ENCODE measurements at regions not wholly inside any gene's neighbourhood (a gene's known extent, or its start where the extent isn't known, plus 50 kb on each side); places are given as distances from the start of the nearest gene placed in this dataset.

GRCh38 chr2:15761056-15761455, 169.4 kb downstream of the DDX1 start:
- no peaks in the 10 kb centered on the region for H3K27me3 Mint-ChIP-seq (ENCODE audit: low read depth in 2 of 2)
- no peaks in the 10 kb centered on the region for H3K36me3 ChIP-seq (ENCODE audit: control insufficient read depth, insufficient read depth, low read length)
- WGBS (ENCODE audit: insufficient coverage), result 61% methylated on average over 6 of the region's 6 CpGs
- H3K27ac ChIP-seq (ENCODE audit: low read length), result no peak overlapping the region
- H3K27me3 ChIP-seq (ENCODE audit: control insufficient read depth, insufficient read depth, low read length), result no peaks in the 10 kb centered on the region
- no peak overlapping the region for H3K4me3 ChIP-seq (ENCODE audit: low read length)
- DNase-seq, result no peak
- H3K9me3 Mint-ChIP-seq, result no peaks in the 10 kb centered on the region
- H3K4me1 ChIP-seq (ENCODE audit: control insufficient read depth, insufficient read depth, low read length), result no peaks in the 10 kb centered on the region
- H3K4me1 Mint-ChIP-seq, result no peaks in the 10 kb centered on the region
- intact Hi-C loops (cut with micrococcal nuclease), result no loop called here
- TF ChIP-seq CTCF (IDR thresholded peaks at IDR 0.05), result no peak
- no peak for ATAC-seq
- H3K4me3 Mint-ChIP-seq, result no peak overlapping the region
- no peaks in the 10 kb centered on the region for H3K36me3 Mint-ChIP-seq
- no peaks in the 10 kb centered on the region for H3K9me3 ChIP-seq (ENCODE audit: control insufficient read depth, insufficient read depth, low read length)
- H3K27ac Mint-ChIP-seq, result no peak overlapping the region

- no peaks in the 10 kb centered on the region for H3K27me3 ChIP-seq (ENCODE audit: control insufficient read depth, insufficient read depth, low read length)
- intact Hi-C loops (cut with micrococcal nuclease), result no loop called here
- ATAC-seq (no peak), DNase-seq (no peak)
- H3K27ac ChIP-seq (ENCODE audit: low read length), result no peak overlapping the region
- WGBS (ENCODE audit: insufficient coverage), result 67% methylated on average over 3 of the region's 3 CpGs
- H3K4me3 ChIP-seq (ENCODE audit: low read length), result no peak overlapping the region
- no peak overlapping the region for H3K4me3 Mint-ChIP-seq
- H3K36me3 Mint-ChIP-seq, result no peaks in the 10 kb centered on the region
- H3K9me3 ChIP-seq (ENCODE audit: control insufficient read depth, insufficient read depth, low read length), result no peaks in the 10 kb centered on the region
- H3K4me1 ChIP-seq (ENCODE audit: control insufficient read depth, insufficient read depth, low read length), result no peaks in the 10 kb centered on the region
- H3K27me3 Mint-ChIP-seq (ENCODE audit: low read depth in 2 of 2), result no peaks in the 10 kb centered on the region
- no peak overlapping the region for H3K27ac Mint-ChIP-seq
- no peaks in the 10 kb centered on the region for H3K36me3 ChIP-seq (ENCODE audit: control insufficient read depth, insufficient read depth, low read length)
- H3K9me3 Mint-ChIP-seq, result no peaks in the 10 kb centered on the region
- no peaks in the 10 kb centered on the region for H3K4me1 Mint-ChIP-seq
- no peak for TF ChIP-seq CTCF (IDR thresholded peaks at IDR 0.05)
Observed at GRCh38 chr2:15761910-15762309, 170.2 kb downstream of the DDX1 start.

DNA sequence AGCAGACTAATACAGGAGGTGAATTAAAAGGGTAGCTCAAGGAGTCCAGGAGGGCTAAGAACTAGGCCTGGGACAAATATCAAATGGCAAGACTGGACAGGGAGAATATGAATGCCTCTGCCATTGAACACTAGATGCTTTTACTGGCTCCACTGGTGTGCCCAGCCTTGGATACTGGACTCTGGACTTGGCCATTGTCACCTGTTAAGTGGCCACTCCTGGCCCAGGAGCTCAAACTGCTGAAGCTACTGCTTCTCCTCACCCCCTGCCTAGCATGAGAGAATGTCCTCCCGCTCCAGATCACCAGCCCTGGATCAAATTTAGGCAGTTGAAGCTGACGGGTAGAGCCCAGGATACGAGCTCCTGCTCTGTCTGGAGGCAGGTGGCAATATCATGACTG, 170.8 kb downstream of the DDX1 start:
- Mint-ChIP-seq H3K27me3 (ENCODE audit: low read depth in 2 of 2) (no peaks in the 10 kb centered on the region), H3K9me3 (no peaks in the 10 kb centered on the region), H3K27ac (no peak overlapping the region), H3K36me3 (no peaks in the 10 kb centered on the region), H3K4me1 (no peaks in the 10 kb centered on the region), H3K4me3 (no peak overlapping the region)
- no peak for TF ChIP-seq CTCF (IDR thresholded peaks at IDR 0.05)
- ATAC-seq (no peak), DNase-seq (no peak)
- intact Hi-C loops (cut with micrococcal nuclease), result no loop called here
- H3K36me3 ChIP-seq (ENCODE audit: control insufficient read depth, insufficient read depth, low read length), result no peaks in the 10 kb centered on the region
- H3K4me3 ChIP-seq (ENCODE audit: low read length), result no peak overlapping the region
- WGBS (ENCODE audit: insufficient coverage), result 80% methylated on average over 3 of the region's 3 CpGs
- no peak overlapping the region for H3K27ac ChIP-seq (ENCODE audit: low read length)
- no peaks in the 10 kb centered on the region for H3K9me3 ChIP-seq (ENCODE audit: control insufficient read depth, insufficient read depth, low read length)
- no peaks in the 10 kb centered on the region for H3K27me3 ChIP-seq (ENCODE audit: control insufficient read depth, insufficient read depth, low read length)
- no peaks in the 10 kb centered on the region for H3K4me1 ChIP-seq (ENCODE audit: control insufficient read depth, insufficient read depth, low read length)

- Histone ChIP-seq H3K27me3 (ENCODE audit: control insufficient read depth, insufficient read depth, low read length) (no peaks in the 10 kb centered on the region), H3K9me3 (ENCODE audit: control insufficient read depth, insufficient read depth, low read length) (no peaks in the 10 kb centered on the region), H3K4me3 (ENCODE audit: low read length) (no peak overlapping the region), H3K36me3 (ENCODE audit: control insufficient read depth, insufficient read depth, low read length) (no peaks in the 10 kb centered on the region), H3K4me1 (ENCODE audit: control insufficient read depth, insufficient read depth, low read length) (no peaks in the 10 kb centered on the region), H3K27ac (ENCODE audit: low read length) (no peak overlapping the region)
- intact Hi-C loops (cut with micrococcal nuclease), result no loop called here
- ATAC-seq (no peak), DNase-seq (no peak)
- no peaks in the 10 kb centered on the region for H3K9me3 Mint-ChIP-seq
- H3K4me3 Mint-ChIP-seq, result no peak overlapping the region
- H3K36me3 Mint-ChIP-seq, result no peaks in the 10 kb centered on the region
- H3K4me1 Mint-ChIP-seq, result no peaks in the 10 kb centered on the region
- 92% methylated on average over 19 of the region's 19 CpGs for WGBS (ENCODE audit: insufficient coverage)
- H3K27ac Mint-ChIP-seq, result no peak overlapping the region
- no peak for TF ChIP-seq CTCF (IDR thresholded peaks at IDR 0.05)
- peaks cover 0 to 3% of the 10 kb centered on the region in 2 donors for H3K27me3 Mint-ChIP-seq (ENCODE audit: low read depth in 2 of 2)
Observed at GRCh38 chr2:15763106-15763821, 171.6 kb downstream of the DDX1 start.
